ENCODE measurements at regions not wholly inside any gene's neighbourhood (a gene's known extent, or its start where the extent isn't known, plus 50 kb on each side); places are given as distances from the start of the nearest gene placed in this dataset.
A peak's percentile ranks its signal among the peaks of the same experiment; 100 is the strongest.

DNA sequence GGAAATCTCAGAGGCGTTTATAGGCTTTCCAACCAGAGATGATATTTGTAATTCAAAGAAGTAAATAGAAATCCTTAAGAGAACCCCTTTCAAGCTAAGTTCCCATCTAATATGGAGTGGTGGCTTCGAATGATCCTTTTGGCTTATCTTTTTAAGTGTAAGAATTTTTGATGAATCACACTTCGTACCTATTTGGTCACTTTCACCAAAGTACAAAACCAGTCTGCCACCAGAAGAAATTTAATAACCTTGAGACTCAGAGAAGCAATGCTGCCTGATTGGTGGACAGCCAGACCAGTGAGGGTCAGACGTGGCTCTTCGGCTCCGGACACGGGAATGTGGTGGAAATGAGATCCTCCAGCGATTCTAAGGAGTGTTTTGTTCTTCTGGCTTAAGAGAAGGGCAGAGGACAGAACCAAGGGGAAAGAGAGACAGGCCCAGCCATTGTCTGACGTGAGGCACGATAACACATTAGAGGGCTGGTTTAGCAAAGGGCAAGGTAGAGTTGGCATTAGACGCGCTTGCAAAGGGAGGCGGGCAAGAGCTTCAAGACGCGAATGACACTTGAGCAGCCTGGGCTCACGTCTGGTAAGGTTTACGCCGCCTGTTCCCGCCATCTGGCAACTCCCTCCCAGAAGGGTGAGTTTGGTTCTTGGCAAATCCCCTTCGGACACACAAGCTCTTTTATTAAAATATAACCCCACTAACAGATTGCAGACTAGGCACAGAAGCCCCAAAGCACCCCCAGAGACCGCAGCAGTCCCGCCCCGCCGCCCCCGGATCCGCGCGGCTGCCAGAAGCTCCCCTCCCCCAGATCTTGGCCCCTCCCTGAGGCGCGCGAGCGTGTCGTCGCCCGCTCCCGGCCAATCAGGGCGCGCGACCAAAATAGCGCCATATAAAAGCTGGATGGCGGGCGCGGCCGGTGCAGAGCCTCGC lies 50.0 kb upstream of the EZR start:
- H3K4me3 ChIP-seq (ENCODE audit: low read depth, low read length) = peak overlapping the region; percentile 65
- TF ChIP-seq, protein P1, sequence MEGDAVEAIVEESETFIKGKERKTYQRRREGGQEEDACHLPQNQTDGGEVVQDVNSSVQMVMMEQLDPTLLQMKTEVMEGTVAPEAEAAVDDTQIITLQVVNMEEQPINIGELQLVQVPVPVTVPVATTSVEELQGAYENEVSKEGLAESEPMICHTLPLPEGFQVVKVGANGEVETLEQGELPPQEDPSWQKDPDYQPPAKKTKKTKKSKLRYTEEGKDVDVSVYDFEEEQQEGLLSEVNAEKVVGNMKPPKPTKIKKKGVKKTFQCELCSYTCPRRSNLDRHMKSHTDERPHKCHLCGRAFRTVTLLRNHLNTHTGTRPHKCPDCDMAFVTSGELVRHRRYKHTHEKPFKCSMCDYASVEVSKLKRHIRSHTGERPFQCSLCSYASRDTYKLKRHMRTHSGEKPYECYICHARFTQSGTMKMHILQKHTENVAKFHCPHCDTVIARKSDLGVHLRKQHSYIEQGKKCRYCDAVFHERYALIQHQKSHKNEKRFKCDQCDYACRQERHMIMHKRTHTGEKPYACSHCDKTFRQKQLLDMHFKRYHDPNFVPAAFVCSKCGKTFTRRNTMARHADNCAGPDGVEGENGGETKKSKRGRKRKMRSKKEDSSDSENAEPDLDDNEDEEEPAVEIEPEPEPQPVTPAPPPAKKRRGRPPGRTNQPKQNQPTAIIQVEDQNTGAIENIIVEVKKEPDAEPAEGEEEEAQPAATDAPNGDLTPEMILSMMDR (IDR thresholded peaks at IDR 0.05; ENCODE audit: insufficient read depth, low read depth, low read length) = no peak
- no peak for DNase-seq (ENCODE audit: low read depth)
